RWPE2 (cell line): ENCODE measurements at regions not wholly inside any gene's neighbourhood (a gene's known extent, or its start where the extent isn't known, plus 50 kb on each side); places are given as distances from the start of the nearest gene placed in this dataset.

ENCODE experiments used
- ATAC-seq: fragments of 200-7000 bp; cut with Tn5 transposase; 3 replicates; pipeline ENCODE4 v1.9.1; 2021; ENCODE audit warnings: low read depth
- DNase-seq: peaks from one replicate; pipeline ENCODE4 v3.0.0-alpha.2; 2020; ENCODE audit warnings: low spot score
- H3K27ac ChIP-seq: fragments of 450-650 bp; 2 replicates; pipeline ENCODE4 v1.5.1; 2017; ENCODE audit warnings: mild to moderate bottlenecking; ENCODE audit not compliant: poor library complexity, severe bottlenecking
- H3K27me3 ChIP-seq: fragments of 250-450 bp; sonication (Bioruptor Pico); 2 replicates; pipeline ENCODE4 v1.5.1; 2021; ENCODE audit warnings: mild to moderate bottlenecking, moderate library complexity; ENCODE audit not compliant: insufficient read depth, poor library complexity, severe bottlenecking
- H3K36me3 ChIP-seq: fragments of 250-450 bp; sonication (Bioruptor Pico); 2 replicates; pipeline ENCODE4 v1.5.1; 2020; ENCODE audit warnings: low read depth, mild to moderate bottlenecking, moderate library complexity
- H3K4me1 ChIP-seq: fragments of 250-450 bp; sonication (Bioruptor Pico); 2 replicates; pipeline ENCODE4 v1.5.1; 2021; ENCODE audit warnings: mild to moderate bottlenecking, moderate library complexity; ENCODE audit not compliant: insufficient read depth, poor library complexity, severe bottlenecking
- H3K4me3 ChIP-seq: fragments of 250-450 bp; sonication (Bioruptor Pico); 2 replicates; pipeline ENCODE4 v1.5.1; 2021; ENCODE audit warnings: mild to moderate bottlenecking, moderate library complexity; ENCODE audit not compliant: severe bottlenecking
- H3K9me3 ChIP-seq: fragments of 250-450 bp; sonication (Bioruptor Pico); 2 replicates; pipeline ENCODE4 v1.5.1; 2021; ENCODE audit warnings: mild to moderate bottlenecking, moderate library complexity; ENCODE audit not compliant: severe bottlenecking
- CTCF ChIP-seq: fragments of 450-650 bp; IDR thresholded peaks from one replicate; pipeline ENCODE4 v1.5.1; 2017; ENCODE audit warnings: mild to moderate bottlenecking, moderate library complexity; ENCODE audit not compliant: poor library complexity, severe bottlenecking

- no peak overlapping the region for H3K4me3 ChIP-seq
- H3K4me1 ChIP-seq = no peaks in the 10 kb centered on the region
- no peak for TF ChIP-seq CTCF
- H3K9me3 ChIP-seq = no peaks in the 10 kb centered on the region
- H3K27me3 ChIP-seq = no peaks in the 10 kb centered on the region
- no peak overlapping the region for H3K27ac ChIP-seq
- DNase-seq = no peak
- H3K36me3 ChIP-seq = no peaks in the 10 kb centered on the region
- peak; percentile 48; the same call in 2 of the 3 replicates for ATAC-seq
These were observed 65.7 kb upstream of the ECE1 start for GRCh38 chr1:21355956-21356355.

GRCh38 chr1:21352586-21352985 lies 62.3 kb upstream of the ECE1 start:
- H3K4me3 ChIP-seq = no peak overlapping the region
- H3K9me3 ChIP-seq = no peaks in the 10 kb centered on the region
- H3K4me1 ChIP-seq = no peaks in the 10 kb centered on the region
- no peak for DNase-seq
- H3K36me3 ChIP-seq = no peaks in the 10 kb centered on the region
- no peak overlapping the region for H3K27ac ChIP-seq
- ATAC-seq = no peak
- no peak for TF ChIP-seq CTCF
- H3K27me3 ChIP-seq = no peaks in the 10 kb centered on the region

GRCh38 chr1:21351901-21352300 lies 61.6 kb upstream of the ECE1 start:
- Histone ChIP-seq H3K27ac (no peak overlapping the region), H3K27me3 (no peaks in the 10 kb centered on the region), H3K36me3 (no peaks in the 10 kb centered on the region), H3K9me3 (no peaks in the 10 kb centered on the region), H3K4me3 (no peak overlapping the region), H3K4me1 (no peaks in the 10 kb centered on the region)
- DNase-seq (no peak), ATAC-seq (no peak)
- no peak for TF ChIP-seq CTCF

GRCh38 chr1:21350202-21350885 lies 60.1 kb upstream of the ECE1 start:
- DNase-seq (no peak), ATAC-seq (no peak)
- no peaks in the 10 kb centered on the region for H3K27me3 ChIP-seq
- no peaks in the 10 kb centered on the region for H3K36me3 ChIP-seq
- no peaks in the 10 kb centered on the region for H3K4me1 ChIP-seq
- H3K4me3 ChIP-seq = no peak overlapping the region
- H3K9me3 ChIP-seq = no peaks in the 10 kb centered on the region
- no peak for TF ChIP-seq CTCF
- no peak overlapping the region for H3K27ac ChIP-seq

- Histone ChIP-seq H3K36me3 (no peaks in the 10 kb centered on the region), H3K4me1 (no peaks in the 10 kb centered on the region), H3K27me3 (no peaks in the 10 kb centered on the region), H3K9me3 (no peaks in the 10 kb centered on the region), H3K4me3 (no peak overlapping the region), H3K27ac (no peak overlapping the region)
- DNase-seq (no peak), ATAC-seq (no peak)
- TF ChIP-seq CTCF = no peak
These were observed 59.4 kb upstream of the ECE1 start for GRCh38 chr1:21349693-21350092.
